GM23338 (cell line): ENCODE measurements at regions not wholly inside any gene's neighbourhood (a gene's known extent, or its start where the extent isn't known, plus 50 kb on each side); places are given as distances from the start of the nearest gene placed in this dataset.

Experiments
- EZH2 ChIP-seq: fragments of 200-600 bp; sonication (generic); IDR thresholded peaks from one replicate; pipeline ENCODE4 v1.8.0; 2017; ENCODE audit warnings: antibody characterized with exemption, mild to moderate bottlenecking, low read depth; ENCODE audit not compliant: unreplicated experiment
- POLR2AphosphoS5 ChIP-seq: IDR thresholded peaks from 2 replicates; pipeline ENCODE4 v1.6.1; 2016; ENCODE audit warnings: antibody characterized with exemption, low read depth
- TF ChIP-seq, protein P1 (sequence below), 2 experiments: fragments of 200-600 bp in 1 of 2; sonication (generic) in 1 of 2; conservative IDR thresholded peaks; 2 replicates each; pipeline versions ENCODE4 v1.5.1 to v1.6.1; 2016 to 2017; ENCODE audit warnings: antibody characterized with exemption in 2 of 2, low read depth in 2 of 2, mild to moderate bottlenecking in 2 of 2, moderate library complexity in 1 of 2
- TF ChIP-seq, protein P2 (sequence below): IDR thresholded peaks from one replicate; pipeline ENCODE4 v1.6.1; 2018; ENCODE audit warnings: antibody characterized with exemption; ENCODE audit not compliant: unreplicated experiment

DNA sequence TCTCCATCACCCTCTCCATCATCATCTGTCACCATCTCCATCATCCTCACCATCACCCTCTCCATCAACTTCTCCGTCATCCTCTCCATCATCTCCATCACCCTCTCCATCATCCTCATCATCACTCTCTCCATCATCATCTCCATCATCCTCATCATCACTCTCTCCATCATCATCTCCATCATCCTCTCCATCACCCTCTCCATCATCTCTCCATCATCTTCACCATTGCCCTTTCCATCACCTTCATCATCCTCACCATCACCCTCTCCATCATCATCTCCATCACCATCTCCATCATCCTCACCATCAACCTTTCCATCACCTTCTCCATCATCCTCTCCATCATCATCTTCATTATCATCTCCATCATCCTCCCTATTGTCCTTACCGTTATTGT lies 565.5 kb upstream of the SGCD start:
- TF ChIP-seq EZH2 (no peak), POLR2AphosphoS5 (no peak)
- TF ChIP-seq, protein P1, sequence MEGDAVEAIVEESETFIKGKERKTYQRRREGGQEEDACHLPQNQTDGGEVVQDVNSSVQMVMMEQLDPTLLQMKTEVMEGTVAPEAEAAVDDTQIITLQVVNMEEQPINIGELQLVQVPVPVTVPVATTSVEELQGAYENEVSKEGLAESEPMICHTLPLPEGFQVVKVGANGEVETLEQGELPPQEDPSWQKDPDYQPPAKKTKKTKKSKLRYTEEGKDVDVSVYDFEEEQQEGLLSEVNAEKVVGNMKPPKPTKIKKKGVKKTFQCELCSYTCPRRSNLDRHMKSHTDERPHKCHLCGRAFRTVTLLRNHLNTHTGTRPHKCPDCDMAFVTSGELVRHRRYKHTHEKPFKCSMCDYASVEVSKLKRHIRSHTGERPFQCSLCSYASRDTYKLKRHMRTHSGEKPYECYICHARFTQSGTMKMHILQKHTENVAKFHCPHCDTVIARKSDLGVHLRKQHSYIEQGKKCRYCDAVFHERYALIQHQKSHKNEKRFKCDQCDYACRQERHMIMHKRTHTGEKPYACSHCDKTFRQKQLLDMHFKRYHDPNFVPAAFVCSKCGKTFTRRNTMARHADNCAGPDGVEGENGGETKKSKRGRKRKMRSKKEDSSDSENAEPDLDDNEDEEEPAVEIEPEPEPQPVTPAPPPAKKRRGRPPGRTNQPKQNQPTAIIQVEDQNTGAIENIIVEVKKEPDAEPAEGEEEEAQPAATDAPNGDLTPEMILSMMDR (conservative IDR thresholded peaks at IDR 0.05; ENCODE audit: low read depth in 2 of 2): no peak
- TF ChIP-seq, protein P2, sequence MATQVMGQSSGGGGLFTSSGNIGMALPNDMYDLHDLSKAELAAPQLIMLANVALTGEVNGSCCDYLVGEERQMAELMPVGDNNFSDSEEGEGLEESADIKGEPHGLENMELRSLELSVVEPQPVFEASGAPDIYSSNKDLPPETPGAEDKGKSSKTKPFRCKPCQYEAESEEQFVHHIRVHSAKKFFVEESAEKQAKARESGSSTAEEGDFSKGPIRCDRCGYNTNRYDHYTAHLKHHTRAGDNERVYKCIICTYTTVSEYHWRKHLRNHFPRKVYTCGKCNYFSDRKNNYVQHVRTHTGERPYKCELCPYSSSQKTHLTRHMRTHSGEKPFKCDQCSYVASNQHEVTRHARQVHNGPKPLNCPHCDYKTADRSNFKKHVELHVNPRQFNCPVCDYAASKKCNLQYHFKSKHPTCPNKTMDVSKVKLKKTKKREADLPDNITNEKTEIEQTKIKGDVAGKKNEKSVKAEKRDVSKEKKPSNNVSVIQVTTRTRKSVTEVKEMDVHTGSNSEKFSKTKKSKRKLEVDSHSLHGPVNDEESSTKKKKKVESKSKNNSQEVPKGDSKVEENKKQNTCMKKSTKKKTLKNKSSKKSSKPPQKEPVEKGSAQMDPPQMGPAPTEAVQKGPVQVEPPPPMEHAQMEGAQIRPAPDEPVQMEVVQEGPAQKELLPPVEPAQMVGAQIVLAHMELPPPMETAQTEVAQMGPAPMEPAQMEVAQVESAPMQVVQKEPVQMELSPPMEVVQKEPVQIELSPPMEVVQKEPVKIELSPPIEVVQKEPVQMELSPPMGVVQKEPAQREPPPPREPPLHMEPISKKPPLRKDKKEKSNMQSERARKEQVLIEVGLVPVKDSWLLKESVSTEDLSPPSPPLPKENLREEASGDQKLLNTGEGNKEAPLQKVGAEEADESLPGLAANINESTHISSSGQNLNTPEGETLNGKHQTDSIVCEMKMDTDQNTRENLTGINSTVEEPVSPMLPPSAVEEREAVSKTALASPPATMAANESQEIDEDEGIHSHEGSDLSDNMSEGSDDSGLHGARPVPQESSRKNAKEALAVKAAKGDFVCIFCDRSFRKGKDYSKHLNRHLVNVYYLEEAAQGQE: no peak
